Neural cell (in vitro differentiated cells): ENCODE measurements at regions not wholly inside any gene's neighbourhood (a gene's known extent, or its start where the extent isn't known, plus 50 kb on each side); places are given as distances from the start of the nearest gene placed in this dataset.

ENCODE experiments used
- POLR2AphosphoS5 ChIP-seq: IDR thresholded peaks from 2 replicates; pipeline ENCODE4 v1.6.1; 2012
- TF ChIP-seq, protein P1 (sequence below): fragments of 450-650 bp; IDR thresholded peaks from 2 replicates; pipeline ENCODE4 v1.5.1; 2014; ENCODE audit warnings: antibody characterized with exemption, mild to moderate bottlenecking, moderate library complexity; ENCODE audit not compliant: poor library complexity, severe bottlenecking

DNA sequence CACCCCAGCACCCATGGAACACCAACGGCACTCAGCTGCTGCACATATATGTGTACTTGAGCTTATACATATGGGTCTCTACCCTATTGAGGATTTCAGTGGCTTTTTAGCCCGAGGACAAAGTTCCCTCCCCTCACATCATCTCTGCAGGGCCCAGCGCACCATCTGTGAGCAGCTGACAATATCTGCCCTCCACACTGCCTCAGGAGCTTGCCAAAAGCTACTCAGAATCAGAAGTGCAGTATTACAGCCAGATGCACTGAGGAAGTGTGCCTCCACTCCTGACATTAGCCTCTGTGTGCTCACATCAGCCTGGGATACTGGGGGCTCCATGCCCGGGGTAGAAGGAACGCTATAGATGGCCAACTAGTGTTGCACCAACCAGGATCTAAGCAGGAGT lies 903.9 kb downstream of the UQCRFS1 start:
- TF ChIP-seq, protein P1, sequence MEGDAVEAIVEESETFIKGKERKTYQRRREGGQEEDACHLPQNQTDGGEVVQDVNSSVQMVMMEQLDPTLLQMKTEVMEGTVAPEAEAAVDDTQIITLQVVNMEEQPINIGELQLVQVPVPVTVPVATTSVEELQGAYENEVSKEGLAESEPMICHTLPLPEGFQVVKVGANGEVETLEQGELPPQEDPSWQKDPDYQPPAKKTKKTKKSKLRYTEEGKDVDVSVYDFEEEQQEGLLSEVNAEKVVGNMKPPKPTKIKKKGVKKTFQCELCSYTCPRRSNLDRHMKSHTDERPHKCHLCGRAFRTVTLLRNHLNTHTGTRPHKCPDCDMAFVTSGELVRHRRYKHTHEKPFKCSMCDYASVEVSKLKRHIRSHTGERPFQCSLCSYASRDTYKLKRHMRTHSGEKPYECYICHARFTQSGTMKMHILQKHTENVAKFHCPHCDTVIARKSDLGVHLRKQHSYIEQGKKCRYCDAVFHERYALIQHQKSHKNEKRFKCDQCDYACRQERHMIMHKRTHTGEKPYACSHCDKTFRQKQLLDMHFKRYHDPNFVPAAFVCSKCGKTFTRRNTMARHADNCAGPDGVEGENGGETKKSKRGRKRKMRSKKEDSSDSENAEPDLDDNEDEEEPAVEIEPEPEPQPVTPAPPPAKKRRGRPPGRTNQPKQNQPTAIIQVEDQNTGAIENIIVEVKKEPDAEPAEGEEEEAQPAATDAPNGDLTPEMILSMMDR = no peak
- TF ChIP-seq POLR2AphosphoS5 = no peak
